Skeletal muscle satellite cell (primary cell): ENCODE measurements at regions not wholly inside any gene's neighbourhood (a gene's known extent, or its start where the extent isn't known, plus 50 kb on each side); places are given as distances from the start of the nearest gene placed in this dataset.
"Not testable (repeated sequence)": the region's sequence is repeated elsewhere in the genome, so short reads cannot be mapped to it uniquely, and the experiment has no call there.

Experiments used
- H3K27me3 ChIP-seq: 2 replicates; pipeline ENCODE4 v1.7.0; 2013; ENCODE audit warnings: low read length; ENCODE audit not compliant: control insufficient read depth, insufficient read depth
- H3K36me3 ChIP-seq: 2 replicates; pipeline ENCODE4 v1.7.0; 2013; ENCODE audit warnings: mild to moderate bottlenecking, control low read depth, low read length; ENCODE audit not compliant: insufficient read depth
- H3K4me1 ChIP-seq: 2 replicates; pipeline ENCODE4 v1.7.0; 2013; ENCODE audit warnings: low read length; ENCODE audit not compliant: control insufficient read depth, insufficient read depth
- H3K4me2 ChIP-seq: 2 replicates; pipeline ENCODE4 v1.7.0; 2013; ENCODE audit warnings: mild to moderate bottlenecking, low read length
- H3K4me3 ChIP-seq: 2 replicates; pipeline ENCODE4 v1.7.0; 2013; ENCODE audit warnings: low read length
- H3K9ac ChIP-seq: 2 replicates; pipeline ENCODE4 v1.7.0; 2013; ENCODE audit warnings: mild to moderate bottlenecking, low read depth, low read length, moderate library complexity
- H3K9me3 ChIP-seq: replicated peaks from 2 replicates; pipeline ENCODE4 v1.7.0; 2013; ENCODE audit warnings: mild to moderate bottlenecking, control low read depth, low read length

DNA sequence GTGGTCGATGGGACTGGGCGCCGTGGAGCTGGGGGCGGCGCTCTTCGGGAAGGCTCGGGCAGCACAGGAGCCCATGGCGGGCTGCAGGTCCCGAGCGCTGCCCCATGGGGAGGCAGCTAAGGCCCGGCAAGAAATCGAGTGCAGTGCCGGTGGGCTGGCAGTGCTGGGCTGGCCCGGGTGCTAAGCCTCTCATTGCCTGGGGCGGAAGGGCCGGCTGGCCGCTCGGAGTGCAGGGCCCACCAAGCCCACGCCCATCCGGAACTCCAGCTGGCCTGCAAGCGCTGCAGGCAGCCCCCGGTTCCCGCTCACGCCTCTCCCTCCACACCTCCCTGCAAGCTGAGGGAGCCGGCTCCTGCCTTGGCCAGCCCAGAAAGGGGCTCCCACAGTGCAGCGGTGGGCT is 748.4 kb upstream of the NRXN1 start:
- H3K36me3 ChIP-seq: no peaks in the 10 kb centered on the region
- no peaks in the 10 kb centered on the region for H3K4me1 ChIP-seq
- H3K9ac ChIP-seq: no peak overlapping the region
- no peaks in the 10 kb centered on the region for H3K9me3 ChIP-seq
- no peak overlapping the region for H3K4me2 ChIP-seq
- H3K27me3 ChIP-seq: no peaks in the 10 kb centered on the region
- H3K4me3 ChIP-seq: no peak overlapping the region

DNA sequence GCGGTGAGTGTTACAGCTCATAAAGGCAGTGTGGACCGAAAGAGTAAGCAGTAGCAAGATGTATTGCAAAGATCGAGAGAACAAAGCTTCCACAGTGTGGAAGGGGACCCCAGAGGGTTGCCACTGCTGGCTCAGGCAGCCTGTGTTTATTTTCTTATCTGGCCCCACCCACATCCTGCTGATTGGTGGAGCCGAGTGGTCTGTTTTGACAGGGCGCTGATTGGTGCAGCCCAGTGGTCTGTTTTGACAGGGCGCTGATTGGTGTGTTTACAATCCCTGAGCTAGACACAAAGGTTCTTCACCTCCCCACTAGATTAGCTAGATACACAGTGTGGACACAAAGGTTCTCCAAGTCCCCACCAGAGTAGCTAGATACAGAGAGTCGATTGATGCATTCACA is 747.8 kb upstream of the NRXN1 start:
- not testable (repeated sequence) for H3K4me3 ChIP-seq, H3K9ac ChIP-seq, H3K36me3 ChIP-seq, H3K4me2 ChIP-seq, H3K4me1 ChIP-seq, H3K9me3 ChIP-seq, H3K27me3 ChIP-seq

DNA sequence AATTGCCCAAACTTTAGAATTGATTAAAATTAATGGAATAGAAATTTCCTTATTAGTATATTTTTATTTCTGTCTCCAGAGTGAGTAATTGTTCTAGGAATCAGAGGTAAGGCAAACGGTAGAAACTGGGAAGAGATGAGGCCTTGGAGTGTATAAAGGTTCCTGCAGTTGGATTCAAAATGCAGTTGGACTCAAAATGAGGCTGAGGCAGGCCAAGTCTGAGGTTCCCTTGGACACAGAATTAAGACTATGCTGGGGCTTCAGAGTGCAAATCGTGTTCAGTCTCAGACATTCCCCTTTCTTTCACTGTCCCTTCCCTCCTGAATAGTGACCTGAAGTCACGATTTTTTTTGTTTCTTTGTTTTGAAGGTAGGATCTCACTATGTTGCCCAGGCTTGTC is 746.9 kb upstream of the NRXN1 start:
- H3K4me3 ChIP-seq: no peak overlapping the region
- H3K27me3 ChIP-seq: no peaks in the 10 kb centered on the region
- H3K4me2 ChIP-seq: no peak overlapping the region
- no peaks in the 10 kb centered on the region for H3K9me3 ChIP-seq
- no peaks in the 10 kb centered on the region for H3K4me1 ChIP-seq
- no peaks in the 10 kb centered on the region for H3K36me3 ChIP-seq
- H3K9ac ChIP-seq: no peak overlapping the region

DNA sequence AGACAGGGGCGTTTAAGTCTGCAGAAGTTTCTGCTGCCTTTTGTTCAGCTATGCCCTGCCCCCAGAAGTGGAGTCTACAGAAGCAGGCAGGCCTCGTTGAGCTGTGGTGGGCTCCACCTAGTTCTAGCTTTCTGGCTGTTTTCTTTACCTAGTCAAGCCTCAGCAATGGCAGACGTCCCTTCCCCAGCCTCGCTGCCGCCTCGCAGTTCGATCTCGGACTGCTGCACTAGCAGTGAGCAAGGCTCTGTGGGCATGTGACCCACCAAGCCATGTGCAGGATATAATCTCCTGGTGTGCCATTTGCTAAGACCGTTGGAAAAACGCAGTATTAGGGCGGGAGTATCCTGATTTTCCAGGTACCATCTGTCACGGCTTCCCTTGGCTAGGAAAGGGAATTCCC is 742.7 kb upstream of the NRXN1 start:
- H3K4me1 ChIP-seq, H3K9ac ChIP-seq, H3K27me3 ChIP-seq, H3K4me3 ChIP-seq, H3K4me2 ChIP-seq, H3K9me3 ChIP-seq, H3K36me3 ChIP-seq: not testable (repeated sequence)

DNA sequence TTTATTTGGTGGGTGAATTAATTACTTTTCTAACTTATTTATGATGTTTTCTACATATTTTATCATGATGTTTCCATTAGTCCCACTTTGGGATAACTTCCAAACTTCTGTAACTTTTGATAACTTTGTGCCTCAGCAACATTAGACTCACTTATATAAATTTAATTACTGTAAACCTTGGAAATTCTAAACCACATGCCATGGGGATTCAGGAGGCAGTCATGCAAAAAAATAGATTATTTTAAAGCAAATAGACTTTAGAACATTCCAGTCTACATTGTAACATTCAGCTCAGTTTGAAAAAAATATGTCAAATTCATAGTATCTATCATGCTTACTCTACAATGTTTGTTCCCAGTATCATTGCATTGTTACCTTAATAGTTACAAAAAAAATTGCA is 728.5 kb upstream of the NRXN1 start:
- Histone ChIP-seq H3K9ac (no peak overlapping the region), H3K4me1 (no peaks in the 10 kb centered on the region), H3K9me3 (no peaks in the 10 kb centered on the region), H3K4me3 (no peak overlapping the region), H3K4me2 (no peak overlapping the region), H3K27me3 (no peaks in the 10 kb centered on the region), H3K36me3 (no peaks in the 10 kb centered on the region)

- H3K36me3 ChIP-seq: no peaks in the 10 kb centered on the region
- no peaks in the 10 kb centered on the region for H3K27me3 ChIP-seq
- H3K9ac ChIP-seq: no peak overlapping the region
Observed at GRCh38 chr2:51758081-51758480, 726.1 kb upstream of the NRXN1 start.

DNA sequence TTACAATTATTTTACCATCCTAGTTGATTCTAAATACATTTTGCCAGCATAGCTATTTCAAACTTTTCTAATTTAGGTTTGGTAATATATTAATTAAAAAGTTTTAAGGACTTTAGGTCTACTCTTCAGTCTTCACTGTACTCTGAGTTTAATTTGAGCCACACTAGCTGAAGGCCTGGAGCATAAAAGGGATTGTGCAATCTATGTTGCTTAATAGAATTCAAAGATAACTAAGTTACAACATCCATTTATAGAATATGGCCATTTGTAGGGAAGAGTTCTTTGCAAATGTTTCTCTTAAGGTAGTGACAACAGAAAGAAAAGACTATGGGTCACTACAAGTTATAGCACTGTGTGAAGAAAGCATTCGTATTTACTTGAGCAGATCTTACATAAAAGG is 702.2 kb upstream of the NRXN1 start:
- Histone ChIP-seq H3K4me3 (no peak overlapping the region), H3K4me1 (no peaks in the 10 kb centered on the region)

More at GRCh38 chr2:51758081-51758480, 726.1 kb upstream of the NRXN1 start:
- Histone ChIP-seq H3K9me3 (no peaks in the 10 kb centered on the region), H3K4me2 (no peak overlapping the region), H3K4me1 (no peaks in the 10 kb centered on the region), H3K4me3 (no peak overlapping the region)

DNA sequence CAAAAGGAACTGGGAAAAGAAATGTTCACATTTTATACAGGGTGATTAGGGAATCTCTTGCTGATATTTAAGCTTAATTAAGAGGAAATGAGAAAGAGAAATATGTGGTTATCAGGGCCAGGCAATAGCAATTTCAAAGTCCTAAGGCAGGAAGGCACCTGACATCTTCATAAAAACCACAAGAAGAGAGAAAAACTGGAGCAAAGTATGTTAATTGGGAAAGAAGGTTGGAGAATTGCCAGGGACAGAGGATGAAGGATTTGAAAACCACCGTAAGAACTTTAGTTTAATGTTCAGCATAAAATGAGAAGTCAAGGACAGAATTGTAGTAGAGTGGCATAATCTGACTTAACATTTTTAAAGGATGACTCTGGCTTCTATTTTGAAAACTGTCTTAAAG is 691.8 kb upstream of the NRXN1 start:
- Histone ChIP-seq H3K27me3 (no peaks in the 10 kb centered on the region), H3K36me3 (no peaks in the 10 kb centered on the region), H3K4me1 (no peaks in the 10 kb centered on the region), H3K4me3 (no peak overlapping the region), H3K9me3 (no peaks in the 10 kb centered on the region), H3K9ac (no peak overlapping the region), H3K4me2 (no peak overlapping the region)

More for the DNA sequence above, 702.2 kb upstream of the NRXN1 start:
- no peak overlapping the region for H3K9ac ChIP-seq
- no peaks in the 10 kb centered on the region for H3K36me3 ChIP-seq
- no peaks in the 10 kb centered on the region for H3K9me3 ChIP-seq
- no peaks in the 10 kb centered on the region for H3K27me3 ChIP-seq
- H3K4me2 ChIP-seq: no peak overlapping the region

DNA sequence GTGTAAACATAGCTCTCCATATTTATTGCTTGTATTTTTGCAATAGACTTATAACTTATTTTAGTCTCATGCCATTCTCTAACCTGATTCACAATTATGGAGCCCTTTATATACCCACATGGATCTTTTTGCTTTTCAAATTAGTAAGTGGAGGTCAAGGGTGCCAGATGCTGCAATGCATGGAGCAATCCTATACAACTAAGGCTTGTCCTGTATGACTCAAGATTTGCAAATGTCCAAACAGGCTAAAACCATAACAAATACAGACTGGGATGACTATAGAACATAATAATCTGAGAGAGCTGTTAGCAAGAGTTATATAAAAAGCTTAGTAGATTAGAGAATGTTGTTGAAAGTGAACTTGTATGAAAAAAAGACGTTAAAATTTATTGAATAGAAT is 690.4 kb upstream of the NRXN1 start:
- no peaks in the 10 kb centered on the region for H3K27me3 ChIP-seq
- no peaks in the 10 kb centered on the region for H3K36me3 ChIP-seq
- no peak overlapping the region for H3K4me3 ChIP-seq
- H3K4me1 ChIP-seq: no peaks in the 10 kb centered on the region
- no peak overlapping the region for H3K9ac ChIP-seq
- no peak overlapping the region for H3K4me2 ChIP-seq
- H3K9me3 ChIP-seq: no peaks in the 10 kb centered on the region

GRCh38 chr2:51720826-51721225 is 688.9 kb upstream of the NRXN1 start:
- H3K9ac ChIP-seq: no peak overlapping the region
- no peak overlapping the region for H3K4me3 ChIP-seq
- H3K9me3 ChIP-seq: no peaks in the 10 kb centered on the region
- H3K4me2 ChIP-seq: no peak overlapping the region
- H3K36me3 ChIP-seq: no peaks in the 10 kb centered on the region
- no peaks in the 10 kb centered on the region for H3K27me3 ChIP-seq
- no peaks in the 10 kb centered on the region for H3K4me1 ChIP-seq

DNA sequence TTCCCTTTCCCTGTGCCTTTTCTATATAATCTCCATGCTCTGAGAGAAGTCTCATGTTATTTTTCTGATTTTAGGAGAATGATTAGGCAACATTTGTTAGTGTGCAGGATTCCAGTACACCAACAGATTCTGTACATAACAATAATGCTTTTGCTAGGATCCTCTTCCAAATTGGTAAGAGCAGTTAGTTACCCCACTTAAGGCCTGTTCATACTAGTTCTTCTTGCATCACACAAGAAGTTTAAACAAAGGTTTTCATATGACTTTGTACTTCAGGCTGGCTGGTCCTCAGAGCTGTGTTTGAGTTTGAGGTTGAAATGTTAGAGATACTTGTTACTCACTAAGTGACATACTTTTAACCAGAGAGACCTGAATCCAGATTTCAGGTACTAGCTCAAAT is 686.9 kb upstream of the NRXN1 start:
- H3K27me3 ChIP-seq: no peaks in the 10 kb centered on the region
- H3K9me3 ChIP-seq: no peaks in the 10 kb centered on the region
- no peaks in the 10 kb centered on the region for H3K36me3 ChIP-seq
- no peak overlapping the region for H3K9ac ChIP-seq
- no peaks in the 10 kb centered on the region for H3K4me1 ChIP-seq
- H3K4me2 ChIP-seq: no peak overlapping the region
- no peak overlapping the region for H3K4me3 ChIP-seq

GRCh38 chr2:51717312-51717711 is 685.4 kb upstream of the NRXN1 start:
- Histone ChIP-seq H3K36me3 (no peaks in the 10 kb centered on the region), H3K4me2 (no peak overlapping the region), H3K4me3 (no peak overlapping the region)

DNA sequence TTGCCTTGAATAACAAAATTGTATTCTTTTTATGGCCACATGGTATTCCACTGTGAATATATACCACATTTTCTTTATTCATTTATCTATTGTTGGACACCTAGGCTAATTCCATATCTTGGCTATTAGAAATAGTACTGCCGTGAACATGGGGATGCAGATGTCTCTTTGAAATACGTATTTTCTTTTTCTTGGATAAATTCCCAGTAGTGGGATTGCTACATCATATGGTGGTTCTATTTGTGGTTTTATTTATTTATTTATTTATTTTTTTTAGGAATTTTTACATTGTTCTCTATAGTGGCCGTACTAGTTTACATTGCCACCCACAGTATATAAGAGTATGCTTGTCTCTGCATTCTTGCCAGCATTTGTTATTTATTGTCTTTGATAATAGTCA is 679.8 kb upstream of the NRXN1 start:
- Histone ChIP-seq H3K4me3 (no peak overlapping the region), H3K9ac (no peak overlapping the region), H3K36me3 (no peaks in the 10 kb centered on the region), H3K27me3 (no peaks in the 10 kb centered on the region), H3K4me1 (no peaks in the 10 kb centered on the region), H3K4me2 (no peak overlapping the region), H3K9me3 (no peaks in the 10 kb centered on the region)

More at GRCh38 chr2:51717312-51717711, 685.4 kb upstream of the NRXN1 start:
- Histone ChIP-seq H3K4me1 (no peaks in the 10 kb centered on the region), H3K9me3 (no peaks in the 10 kb centered on the region), H3K27me3 (no peaks in the 10 kb centered on the region), H3K9ac (no peak overlapping the region)
